Activated T-cell treated with anti-CD3 and anti-CD28 coated beads for 4 hours (primary cell): ENCODE measurements at regions not wholly inside any gene's neighbourhood (a gene's known extent, or its start where the extent isn't known, plus 50 kb on each side); places are given as distances from the start of the nearest gene placed in this dataset.
"Not testable (repeated sequence)": the region's sequence is repeated elsewhere in the genome, so short reads cannot be mapped to it uniquely, and the experiment has no call there.

Experiments
- DNase-seq: peaks from one replicate; pipeline ENCODE4 v3.0.0-alpha.2; 2020

DNA sequence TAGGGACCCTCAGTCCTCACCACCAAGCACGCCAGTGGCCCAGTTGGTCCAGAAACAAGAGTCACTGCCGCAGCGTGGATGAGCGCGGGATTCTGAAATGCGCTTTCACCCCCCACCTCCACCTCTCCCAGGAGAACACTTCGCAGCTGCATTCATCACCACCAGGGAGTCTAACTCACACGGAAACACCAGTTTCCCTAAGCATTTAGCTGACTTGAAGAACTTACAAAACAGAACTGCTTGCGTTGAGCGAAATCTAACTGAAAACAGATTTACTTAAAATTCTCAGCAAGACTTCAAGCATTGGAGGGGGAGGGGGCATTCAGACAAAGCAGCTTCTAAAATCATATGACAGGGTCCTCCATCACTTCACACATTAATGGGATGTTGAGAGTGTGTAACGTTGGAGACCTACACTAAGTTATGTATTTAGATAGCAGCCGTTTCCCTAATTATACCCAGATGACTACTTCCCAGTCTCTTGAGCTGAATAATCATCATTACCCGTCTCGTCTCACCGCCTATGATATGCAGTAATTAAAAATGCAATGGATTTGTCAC is 258.2 kb upstream of the IRS2 start:
- no peak for DNase-seq

DNA sequence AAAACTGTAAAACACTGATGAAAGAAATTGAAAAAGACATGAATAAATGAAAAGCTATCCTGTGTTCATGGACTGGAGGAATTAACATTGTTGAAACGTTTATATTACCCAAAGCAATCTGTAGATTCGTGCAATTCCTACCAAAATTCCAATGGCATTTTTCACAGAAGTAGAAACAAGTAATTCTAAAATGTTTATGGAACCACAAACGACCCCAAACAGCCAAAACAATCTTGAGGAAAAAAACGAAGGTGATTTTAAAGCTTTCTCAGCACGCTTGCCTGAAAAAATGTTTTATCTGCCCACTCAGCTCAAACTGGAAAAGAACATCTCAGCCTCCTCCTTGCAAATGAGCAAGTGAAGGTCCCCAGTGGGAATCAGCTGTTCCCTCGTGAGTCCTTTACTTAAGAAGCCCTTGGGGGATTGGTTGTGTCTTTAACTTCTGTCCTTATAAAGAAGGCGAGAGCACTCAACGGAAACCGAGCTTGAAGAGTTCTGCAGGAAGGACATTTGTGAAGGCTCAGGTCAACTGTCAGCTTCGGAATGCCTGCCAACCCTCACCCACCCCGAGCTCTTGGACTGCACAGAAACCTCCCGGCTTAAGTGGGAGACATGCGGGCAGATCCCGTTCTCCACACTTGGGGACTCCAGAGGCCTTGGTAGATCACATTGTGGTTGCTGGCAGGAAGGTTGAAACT is 256.0 kb upstream of the IRS2 start:
- DNase-seq: no peak

DNA sequence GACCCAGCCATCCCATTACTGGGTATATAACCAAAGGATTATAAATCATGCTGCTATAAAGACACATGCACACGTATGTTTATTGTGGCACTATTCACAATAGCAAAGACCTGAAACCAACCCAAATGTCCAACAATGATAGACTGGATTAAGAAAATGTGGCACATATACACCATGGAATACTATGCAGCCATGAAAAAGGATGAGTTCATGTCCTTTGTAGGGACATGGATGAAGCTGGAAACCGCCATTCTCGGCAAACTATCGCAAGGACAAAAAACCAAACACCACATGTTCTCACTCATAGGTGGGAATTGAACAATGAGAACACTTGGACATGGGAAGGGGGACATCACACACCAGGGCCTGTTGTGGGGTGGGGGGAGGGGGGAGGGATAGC is 255.3 kb upstream of the IRS2 start:
- DNase-seq: not testable (repeated sequence)

DNA sequence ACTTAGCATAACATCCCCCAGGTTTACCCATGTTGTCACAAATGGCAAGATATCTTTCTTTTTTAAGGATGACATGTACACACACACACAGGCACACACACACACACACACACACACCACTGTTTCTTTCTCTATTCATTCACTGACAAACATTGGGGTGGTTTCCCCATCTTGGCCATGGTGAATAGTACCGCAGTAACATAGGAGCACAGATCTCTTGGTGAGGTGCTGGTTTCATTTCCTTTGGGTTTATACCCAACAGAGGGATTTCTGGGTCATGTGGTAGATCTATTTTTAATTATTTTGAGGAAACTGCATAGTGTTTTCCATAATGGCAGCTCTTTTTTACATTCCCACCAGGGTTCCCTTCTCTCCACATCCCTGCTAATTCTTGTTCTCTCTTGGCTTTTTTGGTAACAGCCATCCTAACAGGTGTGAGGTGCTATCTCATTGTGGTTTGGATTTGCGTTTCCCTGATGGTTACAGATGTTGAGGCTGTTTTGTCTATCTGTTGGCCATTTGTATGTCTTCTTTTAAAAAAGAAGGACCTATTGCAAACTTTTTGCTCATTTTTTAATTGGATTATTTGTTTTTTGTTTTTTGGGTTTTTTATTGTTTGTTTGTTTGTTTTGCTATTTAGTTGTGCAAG is 251.7 kb upstream of the IRS2 start:
- DNase-seq: no peak

DNA sequence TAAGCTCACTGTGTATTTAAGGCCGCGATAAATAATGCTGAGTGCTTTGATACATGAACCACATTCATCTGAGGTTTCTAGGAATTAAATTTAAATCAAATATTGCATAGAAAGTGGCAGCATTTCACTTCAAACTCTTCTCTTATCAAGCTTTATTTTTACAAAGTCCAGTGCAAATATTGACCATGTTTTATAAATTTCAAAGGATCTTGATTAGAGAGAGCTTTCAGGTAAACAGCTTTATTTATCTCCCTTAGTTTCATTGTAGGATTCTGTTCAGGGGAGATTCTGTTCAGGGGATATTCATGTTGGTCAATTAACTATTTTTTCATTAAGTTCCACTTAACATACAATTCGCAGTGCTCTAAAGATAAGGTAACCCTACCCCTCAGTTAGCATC is 249.7 kb upstream of the IRS2 start:
- DNase-seq: no peak

DNA sequence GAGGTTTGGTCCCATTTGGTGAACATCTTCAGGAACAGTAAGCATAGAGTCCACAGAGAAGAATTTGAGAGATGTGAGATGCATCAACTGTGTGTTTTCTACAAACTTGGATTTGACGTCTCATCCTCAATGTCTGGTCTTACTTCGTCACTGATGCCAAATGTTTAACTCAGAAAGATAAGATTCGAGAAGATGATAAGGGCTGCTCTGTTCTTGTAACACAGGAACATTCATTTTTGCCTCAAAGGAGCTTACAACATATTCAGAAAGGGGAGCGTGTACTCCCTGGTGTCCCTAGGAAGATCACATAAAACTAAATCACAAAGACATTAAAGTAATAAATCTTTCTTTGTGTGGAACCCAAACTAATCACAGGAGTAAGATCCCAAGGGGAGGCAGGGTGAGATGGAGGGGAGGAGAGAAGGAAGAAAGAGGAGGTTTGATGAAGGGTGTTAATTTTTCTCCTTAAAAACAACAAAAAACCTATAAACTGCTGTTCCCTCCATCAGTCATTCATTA is 247.7 kb upstream of the IRS2 start:
- no peak for DNase-seq

DNA sequence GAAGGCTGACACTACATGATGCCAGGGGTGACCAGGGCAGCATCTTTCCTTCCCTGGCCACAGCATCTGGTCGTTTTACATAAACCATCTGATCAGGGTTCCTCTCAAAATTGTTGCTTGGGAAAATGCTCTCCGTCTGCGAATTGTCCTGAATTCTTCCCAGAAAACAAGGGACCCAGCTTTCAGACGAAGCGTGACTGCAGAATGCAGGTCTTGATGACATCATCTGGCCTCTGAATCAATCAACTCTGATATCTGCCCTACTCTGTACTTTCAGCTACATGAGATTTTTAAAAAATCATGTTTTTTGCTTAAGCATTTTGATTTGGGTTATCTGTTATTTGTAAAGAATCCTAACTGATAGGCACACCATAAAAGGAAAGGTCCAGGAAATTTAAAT is 246.6 kb upstream of the IRS2 start:
- DNase-seq: no peak

DNA sequence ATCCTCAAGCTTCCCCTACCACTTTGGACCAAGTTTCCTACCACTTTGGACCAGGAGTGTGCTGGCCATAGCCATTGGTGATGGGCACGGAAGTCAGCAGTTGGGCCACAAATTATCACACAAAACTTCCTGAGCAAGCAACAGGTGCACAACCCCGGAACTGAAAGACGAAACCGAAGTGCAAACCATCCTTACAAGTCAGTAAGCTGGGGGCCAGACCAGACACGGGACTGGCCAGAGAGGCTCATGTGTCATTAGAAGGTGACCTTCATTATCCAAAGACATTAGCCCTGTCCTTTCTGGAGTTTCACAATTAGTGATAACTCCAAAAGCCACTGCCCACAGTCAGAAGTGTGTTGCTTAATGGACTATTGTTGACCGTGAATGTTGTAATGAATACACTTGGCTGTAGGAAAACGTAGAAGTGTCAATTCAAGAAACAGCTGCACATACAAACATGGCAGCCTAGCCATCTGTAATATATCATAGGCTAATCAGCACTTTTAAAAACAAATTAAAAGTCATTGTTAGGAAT is 244.1 kb upstream of the IRS2 start:
- no peak for DNase-seq

DNA sequence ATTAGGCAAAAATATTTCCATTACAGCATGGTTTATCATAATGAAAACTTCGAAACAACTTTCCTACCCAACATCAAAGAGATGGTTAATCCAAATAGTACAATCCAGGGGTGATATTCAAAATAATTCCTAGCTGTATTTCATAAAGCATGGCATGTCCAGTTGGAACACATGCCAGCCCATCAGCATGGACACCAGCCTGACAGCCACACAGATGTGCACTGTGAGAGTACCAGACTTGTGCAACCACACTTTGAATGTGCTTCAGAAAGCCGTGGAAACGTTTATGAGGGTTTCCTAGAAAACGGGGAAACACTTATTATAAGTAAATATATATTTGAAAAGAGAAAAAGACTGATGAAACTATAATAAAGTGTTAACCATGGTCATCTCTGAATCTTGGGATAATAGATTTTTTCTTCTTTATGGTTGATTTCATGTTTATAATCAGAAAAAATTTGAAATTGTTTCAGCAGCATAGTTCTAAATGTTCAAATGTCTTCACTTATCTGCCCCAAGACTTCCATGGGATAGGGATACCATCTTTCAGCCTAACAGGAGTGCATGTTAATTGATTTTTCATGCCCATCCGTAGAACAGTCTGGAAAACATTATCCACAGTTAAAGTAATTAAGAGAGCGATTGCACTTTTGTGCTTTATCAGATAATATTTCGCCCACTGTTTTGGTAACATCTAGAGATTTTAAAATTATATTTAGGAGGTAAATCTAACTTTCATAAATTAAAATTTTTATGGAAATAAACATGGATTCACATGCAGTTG is 242.6 kb upstream of the IRS2 start:
- DNase-seq: no peak

DNA sequence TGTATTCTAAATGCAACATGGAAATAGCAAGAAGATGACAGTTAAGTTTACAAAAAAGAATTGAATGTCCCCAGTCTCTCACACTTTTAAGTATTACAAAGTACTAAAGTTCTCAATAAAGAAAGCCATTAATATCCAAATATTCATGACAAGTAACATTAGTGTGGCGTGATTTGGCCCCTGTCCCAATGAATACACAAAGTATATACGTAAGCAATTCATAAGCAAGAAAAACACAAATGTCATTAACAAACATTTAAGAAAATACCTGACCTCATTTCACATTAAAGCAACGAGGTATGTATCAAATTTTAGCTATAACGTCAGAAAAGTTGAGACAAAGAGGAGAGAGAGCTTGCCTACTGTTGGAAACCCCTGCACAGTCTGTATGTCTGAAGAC is 241.9 kb upstream of the IRS2 start:
- DNase-seq: no peak

DNA sequence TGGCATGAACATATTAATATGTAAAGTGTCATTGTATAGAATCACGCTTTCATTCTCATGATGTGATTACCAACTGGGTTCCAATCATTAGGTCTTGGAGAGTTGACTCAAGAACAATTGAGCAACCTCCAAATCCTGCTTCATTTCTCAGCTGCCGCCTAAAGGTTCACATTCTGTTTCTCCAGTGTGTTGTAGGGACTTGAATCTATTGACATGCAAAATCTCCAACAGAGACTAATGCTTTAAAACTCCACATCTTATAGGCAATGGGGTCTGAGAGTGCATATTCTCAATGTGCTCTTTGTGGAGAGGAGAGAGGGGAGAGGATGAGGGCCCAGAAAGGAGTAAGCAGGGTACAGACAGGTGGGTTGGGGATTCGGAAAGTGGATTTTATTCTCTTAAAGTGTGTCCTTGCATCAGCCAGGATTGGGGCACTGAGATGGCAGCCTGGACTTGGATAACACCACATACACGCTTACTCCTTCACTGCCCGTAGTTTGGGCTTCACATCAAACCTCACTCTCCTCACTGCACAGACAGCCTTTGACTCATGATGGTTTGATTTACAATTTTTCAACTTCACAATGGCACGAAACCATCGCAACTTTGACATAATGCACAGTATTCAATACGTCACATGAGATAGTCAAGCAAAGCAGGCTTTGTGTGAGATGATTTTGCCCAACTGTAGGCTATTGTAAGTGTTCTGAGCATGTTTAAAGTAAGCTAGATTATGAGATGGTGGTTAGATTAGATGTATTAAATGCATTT is 241.3 kb upstream of the IRS2 start:
- DNase-seq: no peak

DNA sequence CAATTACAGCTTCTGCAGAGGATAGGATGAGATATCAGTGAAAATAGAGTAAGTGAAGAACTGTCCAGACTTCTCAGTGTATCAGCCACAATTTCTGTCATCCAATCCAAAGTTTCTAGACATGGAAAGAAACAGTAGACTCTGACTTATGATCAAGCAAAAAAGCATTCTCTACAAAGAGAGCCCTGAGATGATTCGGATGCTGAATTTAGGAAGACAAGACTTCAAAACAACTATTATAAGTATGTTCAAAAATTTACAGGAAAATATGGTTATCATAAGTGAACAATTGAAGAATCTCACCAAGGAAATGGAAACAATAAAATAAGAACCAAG is 238.2 kb upstream of the IRS2 start:
- no peak for DNase-seq

DNA sequence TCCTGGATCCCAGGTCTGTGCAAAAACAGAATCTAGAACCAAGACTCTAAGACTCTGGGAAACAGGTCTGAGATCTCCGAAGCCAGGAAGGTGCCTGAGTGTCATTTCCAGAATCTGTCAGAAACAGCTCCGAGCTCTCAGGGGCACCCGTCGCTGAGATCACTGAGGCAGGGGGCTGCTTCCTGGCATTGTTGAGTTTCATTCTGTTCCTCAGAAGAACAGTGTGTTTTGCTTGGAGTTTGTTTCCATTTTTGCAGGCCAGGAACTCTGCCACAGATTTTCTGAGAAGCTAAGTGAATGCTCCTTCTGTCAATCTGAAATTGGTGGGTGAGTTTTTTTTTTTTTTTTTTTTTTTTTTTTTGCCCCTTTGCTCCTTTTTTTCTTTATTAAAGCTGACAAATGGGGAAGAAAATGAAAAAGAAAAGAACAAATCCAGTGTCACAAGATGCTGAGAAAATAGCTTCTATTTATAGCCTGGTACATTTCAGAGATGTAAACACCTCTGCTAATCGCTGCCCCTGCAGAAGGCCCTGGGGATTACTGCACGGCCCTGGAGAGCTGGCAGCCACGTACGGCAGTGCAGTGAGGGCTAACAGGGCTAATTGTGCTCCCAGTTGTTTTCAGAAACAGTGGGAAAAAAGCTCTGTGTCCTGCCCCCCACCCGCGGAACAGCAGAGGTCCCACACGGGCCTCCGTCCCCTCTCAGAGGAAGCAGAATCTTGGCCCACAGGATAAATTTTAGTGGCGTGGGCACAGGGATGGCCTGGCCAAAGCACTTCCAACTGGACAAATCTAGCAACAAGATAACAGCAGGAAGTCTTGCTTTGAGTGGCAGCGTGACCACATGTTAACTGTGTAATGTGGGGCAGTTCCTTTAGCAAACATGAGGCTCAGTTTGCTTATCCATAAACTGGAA is 237.6 kb upstream of the IRS2 start:
- DNase-seq: no peak

DNA sequence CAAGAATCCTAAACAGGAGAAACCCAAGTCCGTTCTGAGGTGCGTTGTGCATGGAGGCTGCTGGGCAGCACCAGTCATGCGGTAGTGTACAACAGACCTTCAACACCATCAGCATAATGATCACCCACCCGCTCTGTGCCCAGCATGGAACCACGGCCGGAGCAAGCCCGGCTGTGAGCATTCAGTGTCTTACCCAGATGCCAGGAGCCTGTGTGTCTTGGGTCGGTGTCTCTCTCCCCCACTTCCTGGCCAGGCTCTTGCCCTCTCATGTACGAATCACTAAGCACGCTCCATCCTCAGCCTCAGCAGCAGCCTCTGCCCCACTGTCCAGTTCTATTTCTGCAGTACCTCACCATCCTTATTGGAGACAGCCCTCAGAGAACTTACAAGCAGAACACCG is 231.6 kb upstream of the IRS2 start:
- DNase-seq: no peak

DNA sequence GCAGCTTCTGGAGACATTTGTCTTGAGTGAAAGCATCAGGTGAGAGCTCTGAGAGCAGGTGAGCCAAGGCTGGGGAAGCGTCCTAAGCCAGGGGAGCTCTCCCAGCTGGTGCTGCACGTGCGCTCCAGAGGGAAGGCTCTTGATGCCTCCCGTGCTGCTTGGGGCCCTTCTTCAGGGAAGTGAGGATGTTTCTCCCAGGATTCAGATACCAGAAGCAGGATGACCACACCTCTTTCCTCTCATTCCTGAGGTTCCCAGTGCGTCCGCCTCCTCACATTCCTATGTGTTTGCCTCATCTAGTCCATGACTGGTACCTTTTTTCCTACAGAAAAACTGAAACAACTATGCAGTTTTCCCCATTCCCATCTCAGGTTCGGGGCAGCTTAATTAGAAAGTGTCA is 231.0 kb upstream of the IRS2 start:
- DNase-seq: no peak

DNA sequence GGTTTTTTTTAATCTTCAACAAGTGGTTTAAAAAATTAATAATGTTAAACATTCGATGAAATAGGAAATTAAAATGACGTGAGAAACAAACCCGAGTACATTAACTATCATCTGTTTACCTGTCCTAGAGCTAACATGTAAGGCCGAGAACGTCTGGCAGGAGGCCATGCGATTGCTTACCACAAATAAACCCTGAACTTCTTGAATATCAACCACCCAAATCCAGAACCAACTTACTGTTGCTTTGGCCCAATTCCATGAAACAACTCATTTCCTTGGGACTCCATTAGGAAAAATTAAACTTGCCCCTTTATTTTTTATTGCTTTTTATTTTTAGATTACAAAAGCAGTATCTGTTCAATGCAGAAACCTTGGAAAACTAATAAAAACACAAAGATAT is 228.9 kb upstream of the IRS2 start:
- no peak for DNase-seq

DNA sequence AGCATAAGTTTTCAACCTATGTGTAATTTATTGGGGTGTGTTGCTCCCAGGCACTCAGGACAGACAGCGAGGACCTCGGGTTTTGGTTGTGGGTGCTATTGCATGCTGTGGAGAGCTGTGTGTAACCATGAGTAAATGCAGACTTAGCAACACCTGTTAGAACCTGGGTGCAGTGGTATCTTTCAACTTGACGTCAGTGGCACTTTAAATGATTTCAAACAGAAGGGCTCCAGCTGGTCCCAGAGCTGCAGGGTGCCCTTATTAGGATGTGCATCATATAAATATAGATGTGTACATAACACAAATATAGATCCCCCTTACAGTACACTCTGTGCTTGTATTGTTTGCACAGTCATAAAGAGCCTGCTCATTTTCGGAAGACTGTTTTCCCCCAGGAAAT is 228.3 kb upstream of the IRS2 start:
- DNase-seq: no peak

DNA sequence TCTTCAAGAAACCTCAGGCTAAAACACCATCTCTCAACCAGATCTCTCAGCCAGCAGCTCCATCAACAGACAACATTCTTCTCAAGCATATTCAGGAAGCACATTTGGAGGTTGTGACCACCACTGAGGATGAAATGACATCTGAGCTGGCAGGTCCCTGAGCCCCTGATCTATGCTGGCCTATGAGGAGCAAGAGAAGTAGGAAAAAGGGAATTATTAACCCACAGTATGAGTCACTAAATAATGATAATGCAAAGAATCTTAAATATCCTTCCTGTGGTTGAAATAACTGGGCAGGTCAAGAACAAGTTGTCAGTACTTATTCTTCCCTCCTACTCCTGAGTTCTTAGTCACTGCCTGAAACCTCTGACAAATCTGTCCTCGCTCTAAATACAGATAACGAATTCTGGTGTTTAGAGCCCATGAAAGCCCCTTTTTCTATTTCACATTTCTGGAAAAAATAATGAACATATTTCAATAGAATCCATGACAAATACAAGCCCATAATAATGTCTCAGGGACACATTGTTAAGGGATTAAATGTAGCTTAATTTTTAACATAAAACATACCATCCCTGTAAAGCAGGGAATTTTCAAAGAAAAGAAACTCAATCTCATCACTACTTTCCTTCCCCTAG is 225.8 kb upstream of the IRS2 start:
- DNase-seq: no peak

DNA sequence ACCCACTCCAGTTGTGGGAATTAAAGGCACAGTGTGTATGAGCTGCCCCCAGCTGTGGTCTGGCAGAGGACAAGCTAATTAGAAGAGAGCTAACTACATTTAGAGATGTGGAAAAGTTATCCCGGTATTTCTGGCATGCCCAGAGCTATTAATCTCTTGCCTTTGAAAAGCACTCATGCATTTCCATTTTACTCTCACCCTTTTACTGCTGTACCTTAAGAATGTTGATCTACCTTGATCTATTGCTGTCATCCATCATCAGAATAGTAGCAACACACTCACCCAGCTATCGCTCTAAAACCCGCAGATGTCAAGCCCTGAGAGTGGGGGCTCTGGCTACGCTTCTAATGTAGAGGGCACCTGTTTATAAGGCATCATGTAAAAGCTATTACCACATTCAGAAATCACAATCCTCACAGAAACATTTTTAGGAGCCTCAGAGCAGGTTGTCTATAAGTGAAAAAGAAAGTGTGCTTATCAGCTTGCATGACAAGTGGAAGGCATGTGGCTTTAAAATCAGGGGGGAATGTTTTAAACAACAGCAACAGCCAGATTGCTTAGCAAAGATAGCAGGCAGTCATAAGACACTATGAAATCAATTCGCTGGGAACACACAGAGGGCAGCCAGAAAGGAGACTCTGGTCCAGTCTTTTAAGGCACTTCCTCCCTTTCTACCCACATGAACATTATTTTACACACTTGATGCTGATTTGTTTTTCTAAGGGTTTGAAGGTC is 224.2 kb upstream of the IRS2 start:
- no peak for DNase-seq

DNA sequence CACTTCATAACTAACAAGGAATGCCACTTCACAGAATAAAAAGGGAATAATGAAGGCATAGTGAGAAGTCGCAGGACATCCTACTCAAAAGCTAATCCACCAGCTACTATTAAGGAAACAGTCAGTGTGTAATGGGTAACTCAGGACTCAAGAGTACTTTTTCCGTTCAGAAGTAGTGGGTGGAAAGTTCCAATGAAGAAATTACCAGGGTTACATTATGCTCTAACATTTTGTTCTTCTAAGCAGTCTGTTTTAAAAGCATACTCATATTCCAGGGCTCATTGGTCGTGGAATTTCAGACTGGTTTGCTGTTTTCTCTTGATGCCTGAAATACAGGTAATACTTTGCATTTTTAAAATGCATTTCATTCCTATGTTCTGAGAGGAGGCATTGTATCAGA is 222.4 kb upstream of the IRS2 start:
- no peak for DNase-seq
